ENCODE measurements at regions not wholly inside any gene's neighbourhood (a gene's known extent, or its start where the extent isn't known, plus 50 kb on each side); places are given as distances from the start of the nearest gene placed in this dataset.
A peak's percentile ranks its signal among the peaks of the same experiment; 100 is the strongest.

DNA sequence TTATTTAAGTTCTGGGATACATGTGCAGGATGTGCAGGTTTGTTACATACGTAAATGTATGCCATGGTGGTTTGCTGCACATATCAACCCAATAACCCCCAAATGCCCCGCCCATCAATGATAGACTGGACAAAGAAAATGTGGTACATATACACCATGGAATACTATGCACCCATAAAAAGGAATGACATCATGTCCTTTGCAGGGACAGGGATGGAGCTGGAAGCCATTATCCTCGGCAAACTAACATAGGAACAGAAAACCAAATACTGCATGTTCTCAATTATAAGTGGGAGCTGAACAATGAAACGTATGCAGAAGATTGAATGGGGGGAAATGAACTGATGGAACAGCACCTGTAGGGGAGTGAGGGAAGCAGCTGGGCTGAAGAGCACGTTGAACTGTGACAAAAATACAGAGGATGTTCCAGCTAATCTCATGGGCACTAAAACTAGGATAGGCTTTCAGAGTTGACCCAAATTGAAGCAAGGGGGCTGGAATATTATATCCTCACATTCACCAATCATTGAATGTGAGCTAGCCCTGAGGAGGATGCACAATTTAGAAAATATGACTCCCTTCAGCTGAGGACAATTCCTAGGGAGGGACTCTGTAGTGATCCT, 70.5 kb upstream of the OSMR start:
- Histone ChIP-seq H3K4me1 (peaks cover 0 to 7% (median 0%) of the 10 kb centered on the region in 9 donors), H3K36me3 (no peaks in the 10 kb centered on the region), H3K9me3 (no peaks in the 10 kb centered on the region), H3K27me3 (peaks cover 0 to 4% (median 0%) of the 10 kb centered on the region in 7 donors), H3K4me3 (no peak overlapping the region), H3K27ac (peak overlapping the region in 1 of 10 donors; percentile 2)
- no peak for ATAC-seq
- intact Hi-C loops (cut with DNase I): no loop called here
- TF ChIP-seq, protein P1, sequence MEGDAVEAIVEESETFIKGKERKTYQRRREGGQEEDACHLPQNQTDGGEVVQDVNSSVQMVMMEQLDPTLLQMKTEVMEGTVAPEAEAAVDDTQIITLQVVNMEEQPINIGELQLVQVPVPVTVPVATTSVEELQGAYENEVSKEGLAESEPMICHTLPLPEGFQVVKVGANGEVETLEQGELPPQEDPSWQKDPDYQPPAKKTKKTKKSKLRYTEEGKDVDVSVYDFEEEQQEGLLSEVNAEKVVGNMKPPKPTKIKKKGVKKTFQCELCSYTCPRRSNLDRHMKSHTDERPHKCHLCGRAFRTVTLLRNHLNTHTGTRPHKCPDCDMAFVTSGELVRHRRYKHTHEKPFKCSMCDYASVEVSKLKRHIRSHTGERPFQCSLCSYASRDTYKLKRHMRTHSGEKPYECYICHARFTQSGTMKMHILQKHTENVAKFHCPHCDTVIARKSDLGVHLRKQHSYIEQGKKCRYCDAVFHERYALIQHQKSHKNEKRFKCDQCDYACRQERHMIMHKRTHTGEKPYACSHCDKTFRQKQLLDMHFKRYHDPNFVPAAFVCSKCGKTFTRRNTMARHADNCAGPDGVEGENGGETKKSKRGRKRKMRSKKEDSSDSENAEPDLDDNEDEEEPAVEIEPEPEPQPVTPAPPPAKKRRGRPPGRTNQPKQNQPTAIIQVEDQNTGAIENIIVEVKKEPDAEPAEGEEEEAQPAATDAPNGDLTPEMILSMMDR (IDR thresholded peaks at IDR 0.05): no peak
- no peak for DNase-seq
- WGBS, 2 donors: 78 to 86% methylated on average over 5 of the region's 5 CpGs

- Histone ChIP-seq H3K36me3 (no peaks in the 10 kb centered on the region), H3K27ac (peak overlapping the region in 3 of 10 donors; percentile 1 to 19 (median 2)), H3K9me3 (no peaks in the 10 kb centered on the region), H3K4me3 (no peak overlapping the region), H3K27me3 (peaks cover 0 to 4% (median 0%) of the 10 kb centered on the region in 7 donors), H3K4me1 (peaks cover 0 to 16% (median 10%) of the 10 kb centered on the region in 9 donors)
- 56 to 65% methylated on average over 6 of the region's 6 CpGs for WGBS, 2 donors
- ATAC-seq (peak in 6 of 8 donors; percentile 14 to 55 (median 36)), DNase-seq (no peak)
- intact Hi-C loops (cut with DNase I): no loop called here
- TF ChIP-seq, protein P1 (IDR thresholded peaks at IDR 0.05): no peak
Measured at GRCh38 chr5:38776149-38776896, 69.5 kb upstream of the OSMR start.

DNA sequence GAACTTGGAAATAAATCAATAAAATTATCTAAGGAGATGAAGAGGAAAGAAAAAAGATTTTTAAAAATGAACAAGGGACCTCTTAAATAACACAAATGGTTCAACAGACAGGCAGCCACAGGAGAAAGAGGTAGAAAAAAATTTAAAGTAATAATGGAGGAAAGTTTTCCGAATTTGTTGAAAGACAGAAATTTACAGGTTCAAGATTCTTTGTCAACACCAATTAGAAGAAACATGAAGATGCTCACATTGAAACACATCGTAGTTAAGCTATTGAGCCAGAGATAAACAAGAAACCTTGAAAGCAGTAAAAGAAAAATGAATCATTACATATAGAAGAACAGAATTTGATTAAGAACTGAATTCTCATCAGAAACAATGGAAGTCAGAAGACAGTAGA, 68.7 kb upstream of the OSMR start:
- ATAC-seq: no peak
- Histone ChIP-seq H3K27me3 (peaks cover 0 to 4% (median 0%) of the 10 kb centered on the region in 7 donors), H3K4me3 (no peak overlapping the region), H3K27ac (peak overlapping the region in 1 of 10 donors; percentile 19), H3K9me3 (no peaks in the 10 kb centered on the region), H3K36me3 (no peaks in the 10 kb centered on the region), H3K4me1 (peaks cover 0 to 24% (median 14%) of the 10 kb centered on the region in 9 donors)
- TF ChIP-seq, protein P1 (IDR thresholded peaks at IDR 0.05): no peak
- DNase-seq: no peak
- WGBS, 2 donors: 38 to 78% methylated on average over 2 of the region's 2 CpGs
- intact Hi-C loops (cut with DNase I): no loop called here

- Histone ChIP-seq H3K4me1 (peaks cover 0 to 44% (median 33%) of the 10 kb centered on the region in 9 donors), H3K27me3 (peaks cover 0 to 4% (median 0%) of the 10 kb centered on the region in 7 donors), H3K27ac (no peak overlapping the region), H3K36me3 (no peaks in the 10 kb centered on the region), H3K4me3 (no peak overlapping the region), H3K9me3 (no peaks in the 10 kb centered on the region)
- ATAC-seq (no peak), DNase-seq (no peak)
- TF ChIP-seq, protein P1 (IDR thresholded peaks at IDR 0.05): no peak
- intact Hi-C loops (cut with DNase I): loop anchor here in 1 of 10 donors (5.0 kb wide), 1 partner anchor 178 kb away; no protein-coding TSS in a partner anchor
Measured at GRCh38 chr5:38780316-38780715, 65.5 kb upstream of the OSMR start.

Data from heart right ventricle (tissue), 16 donors.